ENCODE measurements at regions not wholly inside any gene's neighbourhood (a gene's known extent, or its start where the extent isn't known, plus 50 kb on each side); places are given as distances from the start of the nearest gene placed in this dataset.

GRCh38 chr1:5798904-5799303 is 193.3 kb downstream of the NPHP4 start:
- intact Hi-C loops (cut with DNase I) = no loop called here
- no peak for DNase-seq
- Histone ChIP-seq H3K4me3 (ENCODE audit: low read length in 3 of 3) (no peak overlapping the region), H3K9me3 (ENCODE audit: control insufficient read depth in 2 of 3, insufficient read depth in 1 of 3, low read length in 3 of 3) (no peaks in the 10 kb centered on the region), H3K9ac (ENCODE audit: low read length in 3 of 3) (no peak overlapping the region), H3K36me3 (ENCODE audit: control insufficient read depth in 2 of 3, insufficient read depth in 3 of 3, low read length in 3 of 3) (no peaks in the 10 kb centered on the region), H3K4me1 (ENCODE audit: control insufficient read depth in 2 of 3, insufficient read depth in 2 of 3, low read depth in 1 of 3, low read length in 3 of 3) (no peaks in the 10 kb centered on the region), H3K27me3 (ENCODE audit: control insufficient read depth, insufficient read depth, low read length) (no peaks in the 10 kb centered on the region), H3K27ac (ENCODE audit: low read depth in 2 of 2, low read length in 2 of 2) (no peak overlapping the region)
- FAIRE-seq = no peak
- no peak for TF ChIP-seq CTCF (IDR thresholded peaks at IDR 0.05; ENCODE audit: borderline replicate concordance, extremely low read depth, insufficient read depth)

DNA sequence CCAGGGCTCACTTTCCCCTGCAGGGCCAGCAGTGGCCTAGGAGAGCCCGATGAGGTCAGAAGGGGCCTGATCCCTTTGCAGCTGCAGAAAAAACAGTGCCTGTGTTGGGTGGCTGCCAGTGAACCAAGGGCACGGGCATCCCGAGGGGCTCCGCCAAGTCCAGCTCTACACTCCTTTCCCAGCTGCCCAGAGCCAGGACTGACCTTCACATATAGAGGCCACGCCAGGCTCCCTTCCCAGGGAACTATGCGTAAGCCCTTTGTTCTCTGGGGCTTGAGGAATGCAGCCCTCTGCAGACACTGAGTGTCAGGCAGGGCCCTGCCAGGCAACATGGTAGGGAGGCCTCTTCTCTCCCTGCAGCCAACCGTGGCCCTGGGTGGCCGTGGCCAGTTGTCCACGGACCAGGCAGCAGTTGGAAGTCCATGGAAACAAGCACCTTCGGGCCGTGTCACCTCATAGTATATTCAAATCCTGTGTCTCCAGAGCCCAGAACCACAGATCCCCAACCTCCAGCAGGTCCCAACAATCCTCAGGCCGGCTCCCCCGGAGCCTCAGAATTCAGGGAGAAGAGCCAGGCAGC is 194.0 kb downstream of the NPHP4 start:
- Histone ChIP-seq H3K9me3 (ENCODE audit: control insufficient read depth in 2 of 3, insufficient read depth in 1 of 3, low read length in 3 of 3) (no peaks in the 10 kb centered on the region), H3K4me1 (ENCODE audit: control insufficient read depth in 2 of 3, insufficient read depth in 2 of 3, low read depth in 1 of 3, low read length in 3 of 3) (no peaks in the 10 kb centered on the region), H3K4me3 (ENCODE audit: low read length in 3 of 3) (no peak overlapping the region), H3K27me3 (ENCODE audit: control insufficient read depth, insufficient read depth, low read length) (no peaks in the 10 kb centered on the region), H3K9ac (ENCODE audit: low read length in 3 of 3) (no peak overlapping the region), H3K36me3 (ENCODE audit: control insufficient read depth in 2 of 3, insufficient read depth in 3 of 3, low read length in 3 of 3) (no peaks in the 10 kb centered on the region), H3K27ac (ENCODE audit: low read depth in 2 of 2, low read length in 2 of 2) (no peak overlapping the region)
- DNase-seq = no peak
- intact Hi-C loops (cut with DNase I) = no loop called here
- no peak for FAIRE-seq
- no peak for TF ChIP-seq CTCF (IDR thresholded peaks at IDR 0.05; ENCODE audit: borderline replicate concordance, extremely low read depth, insufficient read depth)

DNA sequence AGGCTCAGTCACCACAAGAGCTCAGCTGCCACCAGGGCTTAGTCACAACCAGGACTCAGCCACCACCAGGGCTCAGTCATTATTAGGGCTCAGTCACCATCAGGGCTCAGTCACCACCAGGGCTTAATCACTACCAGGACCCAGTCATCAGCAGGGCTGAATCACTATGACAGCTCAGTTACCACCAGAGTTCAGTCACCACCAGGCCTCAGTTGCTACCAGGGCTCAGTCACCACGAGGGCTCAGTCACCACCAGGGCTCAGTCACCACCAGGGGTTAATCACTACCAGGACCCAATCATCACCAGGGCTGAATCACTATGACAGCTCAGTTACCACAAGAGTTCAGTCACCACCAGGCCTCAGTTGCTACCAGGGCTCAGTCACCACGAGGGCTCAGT is 196.2 kb downstream of the NPHP4 start:
- DNase-seq (no peak), FAIRE-seq (no peak)
- H3K27ac ChIP-seq (ENCODE audit: low read depth in 2 of 2, low read length in 2 of 2) = no peak overlapping the region
- no peak overlapping the region for H3K9ac ChIP-seq (ENCODE audit: low read length in 3 of 3)
- no peak for TF ChIP-seq CTCF (IDR thresholded peaks at IDR 0.05; ENCODE audit: borderline replicate concordance, extremely low read depth, insufficient read depth)
- H3K27me3 ChIP-seq (ENCODE audit: control insufficient read depth, insufficient read depth, low read length) = no peaks in the 10 kb centered on the region
- intact Hi-C loops (cut with DNase I) = no loop called here
- H3K36me3 ChIP-seq (ENCODE audit: control insufficient read depth in 2 of 3, insufficient read depth in 3 of 3, low read length in 3 of 3) = no peaks in the 10 kb centered on the region
- no peaks in the 10 kb centered on the region for H3K4me1 ChIP-seq (ENCODE audit: control insufficient read depth in 2 of 3, insufficient read depth in 2 of 3, low read depth in 1 of 3, low read length in 3 of 3)
- H3K4me3 ChIP-seq (ENCODE audit: low read length in 3 of 3) = no peak overlapping the region
- H3K9me3 ChIP-seq (ENCODE audit: control insufficient read depth in 2 of 3, insufficient read depth in 1 of 3, low read length in 3 of 3) = no peaks in the 10 kb centered on the region

GRCh38 chr1:5794279-5794678 is 197.9 kb downstream of the NPHP4 start:
- H3K9me3 ChIP-seq (ENCODE audit: control insufficient read depth in 2 of 3, insufficient read depth in 1 of 3, low read length in 3 of 3) = no peaks in the 10 kb centered on the region
- intact Hi-C loops (cut with DNase I) = no loop called here
- no peak for DNase-seq
- no peaks in the 10 kb centered on the region for H3K36me3 ChIP-seq (ENCODE audit: control insufficient read depth in 2 of 3, insufficient read depth in 3 of 3, low read length in 3 of 3)
- no peaks in the 10 kb centered on the region for H3K27me3 ChIP-seq (ENCODE audit: control insufficient read depth, insufficient read depth, low read length)
- FAIRE-seq = no peak
- H3K27ac ChIP-seq (ENCODE audit: low read depth in 2 of 2, low read length in 2 of 2) = no peak overlapping the region
- no peak overlapping the region for H3K4me3 ChIP-seq (ENCODE audit: low read length in 3 of 3)
- H3K9ac ChIP-seq (ENCODE audit: low read length in 3 of 3) = no peak overlapping the region
- no peak for TF ChIP-seq CTCF (IDR thresholded peaks at IDR 0.05; ENCODE audit: borderline replicate concordance, extremely low read depth, insufficient read depth)
- H3K4me1 ChIP-seq (ENCODE audit: control insufficient read depth in 2 of 3, insufficient read depth in 2 of 3, low read depth in 1 of 3, low read length in 3 of 3) = no peaks in the 10 kb centered on the region
